Head of caudate nucleus (tissue), 42 donors: ENCODE measurements at regions not wholly inside any gene's neighbourhood (a gene's known extent, or its start where the extent isn't known, plus 50 kb on each side); places are given as distances from the start of the nearest gene placed in this dataset.
"Not testable (repeated sequence)": the region's sequence is repeated elsewhere in the genome, so short reads cannot be mapped to it uniquely, and the experiment has no call there.

ENCODE experiments used
- DNase-seq, 42 donors: peaks; one replicate each; pipeline versions ENCODE4 v3.0.0 to v3.0.0-alpha.2; 2020 to 2021; ENCODE audit warnings: mixed read lengths in 7 of 42
- intact Hi-C: fragments of 100-400 bp; cut with DNase I; formaldehyde crosslinking; loops from one replicate; pipeline ENCODE4 v1.15.0; 2022

DNA sequence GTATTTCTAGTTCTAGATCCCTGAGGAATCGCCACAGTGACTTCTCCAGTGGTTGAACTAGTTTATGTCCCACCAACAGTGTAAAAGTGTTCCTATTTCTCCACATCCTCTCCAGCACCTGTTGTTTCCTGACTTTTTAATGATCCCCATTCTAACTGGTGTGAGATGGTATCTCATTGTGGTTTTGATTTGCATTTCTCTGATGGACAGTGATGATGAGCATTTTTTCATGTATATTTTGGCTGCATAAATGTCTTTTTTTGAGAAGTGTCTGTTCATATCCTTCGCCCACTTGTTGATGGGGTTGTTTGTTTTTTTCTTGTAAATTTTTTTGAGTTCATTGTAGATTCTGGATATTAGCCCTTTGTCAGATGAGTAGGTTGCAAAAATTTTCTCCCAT, 223.2 kb upstream of the MINDY3 start:
- intact Hi-C loops, DNase-seq: not testable (repeated sequence)

DNA sequence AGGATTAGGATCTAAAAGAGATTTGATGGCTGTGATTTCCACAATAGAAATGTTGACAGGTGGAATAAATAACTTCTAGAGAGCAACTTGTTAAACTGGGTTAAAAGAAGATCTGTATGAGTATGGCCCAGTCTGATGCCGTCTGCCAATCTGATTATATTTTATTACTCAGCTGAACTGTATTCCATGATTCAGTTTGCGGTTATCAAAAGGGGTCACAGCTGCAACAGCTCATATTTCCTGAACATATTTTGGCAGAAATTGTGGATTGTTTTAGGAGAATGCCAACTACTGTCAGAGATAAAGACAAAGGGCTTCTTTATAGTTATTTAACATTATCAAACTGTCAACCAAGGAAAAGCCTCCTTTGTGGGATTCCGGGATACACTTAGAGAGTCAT, 244.8 kb upstream of the MINDY3 start:
- no peak for DNase-seq
- intact Hi-C loops, result no loop called here

DNA sequence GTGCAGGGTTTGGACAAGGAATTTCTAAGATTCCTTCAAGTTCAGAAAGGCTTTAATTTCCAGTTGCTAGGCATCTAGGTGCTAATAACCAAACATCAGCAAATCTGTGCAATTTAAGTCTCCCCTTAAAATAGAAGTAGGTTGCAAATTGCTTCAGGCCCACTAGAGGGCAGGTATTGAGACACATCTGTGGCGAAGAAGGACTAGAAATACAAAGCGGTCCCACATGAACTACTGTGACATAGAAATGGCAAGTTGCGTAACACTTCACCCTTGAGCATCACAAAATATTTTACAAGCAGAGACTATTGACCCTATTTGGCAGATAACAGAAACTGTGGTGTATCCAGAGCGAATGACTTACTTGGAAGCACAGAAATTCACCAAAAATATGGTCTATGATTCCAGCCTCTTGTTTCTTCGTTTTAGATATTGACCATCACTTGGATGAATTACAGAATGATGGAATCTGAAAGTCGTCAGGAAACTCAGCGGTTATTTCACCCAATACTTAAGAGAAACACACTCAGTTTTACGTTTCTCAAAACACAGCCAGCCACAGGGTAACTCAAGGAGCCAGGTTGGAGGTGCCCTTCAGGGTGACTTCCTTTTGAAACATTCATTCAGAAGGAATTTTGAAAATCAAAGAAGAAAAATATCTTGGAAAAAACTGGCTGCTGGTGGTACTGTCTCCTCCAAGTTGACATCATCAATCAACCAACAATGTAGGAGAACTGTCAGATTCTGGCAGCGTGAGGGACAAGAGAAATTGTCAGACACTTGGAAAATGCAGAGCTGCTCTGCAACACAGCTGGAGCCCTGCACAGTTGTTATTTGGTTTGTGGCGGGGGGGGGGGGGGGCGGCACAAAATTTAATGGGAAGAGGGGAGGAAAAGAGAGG, 256.3 kb upstream of the MINDY3 start:
- no peak for DNase-seq
- intact Hi-C loops, result no loop called here

DNA sequence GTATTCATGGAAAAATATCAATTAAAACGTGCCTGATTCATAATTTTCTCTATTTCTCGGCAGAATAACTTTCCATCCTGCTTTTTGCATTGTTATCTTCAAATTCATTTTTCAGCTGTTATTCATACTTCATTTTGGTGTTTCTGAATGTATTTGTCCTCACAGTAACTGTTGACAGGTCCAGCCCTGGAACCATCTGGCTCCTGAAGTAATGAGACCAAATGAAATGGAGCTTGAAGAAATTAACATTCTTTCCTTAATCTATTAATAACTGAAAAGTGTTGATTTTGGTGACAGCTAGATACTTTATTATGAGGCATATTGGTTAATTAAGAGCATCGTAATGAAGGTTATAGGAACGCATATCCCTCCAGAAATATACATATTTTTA, 257.0 kb upstream of the MINDY3 start:
- intact Hi-C loops, result no loop called here

DNA sequence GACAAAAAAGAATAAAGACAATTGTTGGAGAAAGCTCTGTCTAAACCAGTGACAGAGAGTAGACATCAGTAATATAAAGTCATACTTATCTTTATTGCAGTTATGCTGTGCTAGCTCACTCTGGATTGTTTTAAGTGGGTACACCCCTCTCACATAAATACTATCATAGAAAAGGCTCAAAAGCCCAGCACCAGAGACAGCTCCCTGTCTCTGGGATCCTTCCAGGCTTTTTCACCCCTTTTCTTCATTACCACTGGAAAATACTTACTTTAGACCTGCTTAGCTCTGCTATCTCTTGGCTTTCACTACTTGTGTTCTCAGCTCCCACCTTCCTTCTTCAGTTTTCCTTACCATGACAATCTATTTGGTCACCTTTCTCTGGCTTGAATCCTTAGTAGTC, 259.1 kb upstream of the MINDY3 start:
- intact Hi-C loops, result no loop called here
- no peak for DNase-seq

More for the DNA sequence above, 257.0 kb upstream of the MINDY3 start:
- no peak for DNase-seq

DNA sequence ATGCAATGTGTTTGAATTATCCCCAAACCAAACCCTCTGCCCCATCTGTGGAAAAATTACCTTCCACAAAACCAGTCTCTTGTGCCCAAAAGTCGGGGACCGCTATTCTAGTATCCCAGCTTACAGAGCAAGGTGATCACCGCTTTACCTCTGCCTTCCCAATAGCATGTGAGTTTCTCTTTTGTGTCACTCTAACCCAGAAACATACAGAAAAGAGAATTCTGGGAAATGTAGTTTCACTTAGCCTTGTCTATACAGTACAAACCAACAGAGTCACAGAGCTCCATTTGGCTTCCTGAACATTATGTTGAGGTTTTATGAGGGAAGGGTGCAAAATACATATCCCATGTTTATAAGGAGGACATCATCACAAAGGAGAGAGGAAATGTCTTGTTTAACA, 260.3 kb upstream of the MINDY3 start:
- intact Hi-C loops, result no loop called here
- no peak for DNase-seq

DNA sequence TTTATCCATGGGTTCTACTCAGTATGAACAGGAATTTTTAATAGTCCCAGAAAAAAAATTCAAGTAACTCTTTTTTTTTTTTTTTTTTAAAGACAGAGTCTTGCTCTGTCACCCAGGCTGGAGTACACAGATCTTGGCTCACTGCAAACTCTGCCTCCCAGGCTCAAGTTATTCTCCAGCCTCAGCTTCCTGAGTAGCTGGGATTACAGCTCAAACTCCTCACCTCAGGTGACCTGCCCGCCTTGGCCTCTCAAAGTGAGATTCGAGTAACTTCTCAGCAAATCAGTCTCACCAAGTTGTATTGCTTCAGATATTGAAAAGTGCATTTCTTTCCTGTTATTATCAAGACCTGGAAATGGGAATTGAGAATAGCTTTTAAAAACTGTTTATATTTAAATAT, 281.2 kb upstream of the MINDY3 start:
- DNase-seq, result no peak
- intact Hi-C loops, result no loop called here

DNA sequence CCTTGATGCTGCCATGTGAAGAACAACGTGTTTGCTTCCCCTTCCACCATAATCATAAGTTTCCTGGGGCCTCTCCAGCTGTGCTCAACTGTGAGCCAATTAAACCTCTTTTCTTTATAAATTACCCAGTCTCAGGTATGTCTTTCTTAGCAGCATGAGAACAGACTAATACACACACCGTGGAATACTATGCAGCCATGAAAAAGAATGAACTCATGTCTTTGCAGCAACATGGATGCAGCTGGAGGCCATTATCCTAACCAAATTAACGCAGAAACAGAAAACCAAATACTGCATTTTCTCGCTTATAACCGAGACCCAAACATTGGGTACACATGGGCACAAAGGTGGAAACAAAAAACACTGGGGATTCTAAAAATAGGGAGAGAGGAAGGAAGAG, 286.7 kb upstream of the MINDY3 start:
- intact Hi-C loops, result no loop called here
- no peak for DNase-seq

DNA sequence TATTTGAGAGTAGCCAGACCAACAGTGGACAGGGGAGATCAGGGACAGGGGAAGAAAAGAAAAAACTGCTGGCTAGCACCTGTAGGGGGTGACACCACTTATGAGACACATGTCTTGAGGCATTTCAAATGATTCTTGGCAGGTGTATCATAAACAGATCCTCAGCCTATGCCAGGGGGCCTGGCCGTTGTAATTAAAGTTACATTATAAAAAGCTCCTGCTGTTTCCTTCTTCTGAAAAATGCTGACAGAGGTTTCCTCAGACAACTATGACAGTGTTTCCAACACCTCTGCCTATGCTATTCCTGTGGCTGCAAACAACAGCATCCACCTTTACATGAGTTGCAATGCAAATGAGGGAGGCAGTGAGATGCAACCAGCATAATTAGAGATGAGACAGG, 281.0 kb upstream of the PTER start:
- intact Hi-C loops, result no loop called here
- DNase-seq, result no peak

DNA sequence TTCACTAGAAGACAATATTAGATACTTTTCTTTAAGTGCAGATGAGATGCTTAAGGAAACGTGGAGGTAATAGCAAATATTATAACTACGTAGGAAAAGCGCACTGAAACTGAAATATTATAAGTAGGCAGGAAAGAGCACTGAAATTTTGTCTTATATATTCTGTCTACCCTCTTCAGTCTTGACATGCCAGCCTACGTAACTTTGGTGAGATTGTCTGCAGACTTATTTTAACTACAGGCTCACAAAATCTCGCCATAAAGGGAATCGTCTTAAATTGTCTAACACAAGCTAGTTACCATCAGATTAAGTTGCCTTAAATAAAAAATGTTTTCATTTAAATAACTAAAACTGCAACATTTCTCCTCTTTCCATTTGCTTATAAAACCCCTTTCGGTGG, 280.1 kb upstream of the PTER start:
- peak in 8 of 42 donors; percentile 3 to 52 (median 14) for DNase-seq
- intact Hi-C loops, result no loop called here

DNA sequence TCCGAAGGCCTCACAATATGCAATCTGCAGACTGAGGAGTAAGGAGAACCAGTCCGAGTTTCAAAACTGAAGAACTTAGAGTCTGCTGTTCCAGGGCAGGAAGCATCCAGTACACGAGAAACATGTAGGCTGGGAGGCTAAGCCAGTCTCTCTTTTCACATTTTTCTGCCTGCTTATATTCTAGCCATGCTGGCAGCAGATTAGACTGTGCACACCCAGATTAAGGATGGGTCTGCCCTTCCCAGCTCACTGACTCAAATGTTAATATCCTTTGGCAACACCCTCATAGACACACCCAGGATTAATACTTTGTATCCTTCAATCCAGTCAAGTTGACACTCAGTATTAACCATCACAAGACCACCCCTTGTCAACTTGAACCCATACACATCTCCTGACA, 271.7 kb upstream of the PTER start:
- DNase-seq, intact Hi-C loops: not testable (repeated sequence)

DNA sequence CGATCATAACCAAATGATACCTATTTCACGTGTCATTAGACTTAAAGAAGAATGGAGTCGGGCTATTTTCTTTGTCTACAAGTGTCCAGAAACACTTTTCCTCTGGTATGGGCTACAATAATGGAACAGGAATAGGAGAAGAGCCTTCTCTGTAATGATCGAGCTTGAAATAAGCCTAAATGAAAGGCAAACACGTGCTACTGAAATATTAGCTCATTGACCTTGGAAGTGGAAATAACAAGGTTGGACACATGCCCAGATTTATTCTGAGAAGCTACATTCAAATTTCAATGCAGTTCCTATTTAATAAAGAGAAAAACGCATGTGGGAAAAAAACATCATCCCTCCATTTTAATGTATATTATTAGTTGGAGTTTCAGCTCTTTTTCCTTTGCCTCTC, 254.7 kb upstream of the PTER start:
- DNase-seq, result no peak
- intact Hi-C loops, result no loop called here

DNA sequence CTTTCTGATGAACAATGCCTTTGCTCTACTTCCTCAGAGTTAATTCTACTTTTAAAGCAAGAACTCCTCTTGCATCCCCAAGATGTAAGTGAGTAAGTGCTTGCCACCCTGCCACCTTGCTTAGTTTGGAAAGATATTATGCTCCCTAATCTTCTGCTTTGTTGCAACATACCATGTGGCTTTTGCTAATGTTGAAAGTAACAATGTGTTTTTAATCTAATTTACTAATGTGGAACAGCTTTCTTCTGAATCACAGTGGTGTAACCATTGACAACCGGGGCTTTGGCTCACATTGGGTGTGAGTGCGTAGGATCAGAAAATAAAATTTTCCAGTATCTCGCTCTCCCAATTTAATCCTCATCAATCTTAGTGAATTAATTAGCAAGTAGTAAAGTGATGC, 254.1 kb upstream of the PTER start:
- intact Hi-C loops, result no loop called here
- no peak for DNase-seq

DNA sequence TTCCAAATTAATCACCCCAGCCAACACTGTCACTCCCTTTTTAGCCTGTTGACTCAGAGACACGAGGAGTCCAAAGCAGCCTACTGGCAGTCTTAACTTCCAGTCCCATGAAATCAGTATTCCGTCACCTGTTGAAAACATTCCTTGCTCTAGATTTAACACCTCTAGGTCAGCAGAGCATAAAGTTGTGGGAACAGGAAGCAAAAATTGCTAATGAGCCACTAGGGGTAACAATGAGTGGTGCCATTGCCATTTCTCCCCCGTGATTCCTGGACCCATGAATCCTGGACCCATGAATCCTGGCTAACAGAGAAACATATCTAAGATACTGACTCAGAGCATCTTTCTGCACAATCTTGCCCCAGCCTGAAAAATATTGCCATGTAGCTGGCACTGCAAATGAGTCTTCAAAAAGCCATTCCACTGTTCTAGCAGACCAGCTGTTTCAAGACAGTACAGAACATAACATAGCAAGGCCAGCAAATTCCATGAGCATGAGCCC, 252.7 kb upstream of the PTER start:
- no peak for DNase-seq
- intact Hi-C loops, result no loop called here

DNA sequence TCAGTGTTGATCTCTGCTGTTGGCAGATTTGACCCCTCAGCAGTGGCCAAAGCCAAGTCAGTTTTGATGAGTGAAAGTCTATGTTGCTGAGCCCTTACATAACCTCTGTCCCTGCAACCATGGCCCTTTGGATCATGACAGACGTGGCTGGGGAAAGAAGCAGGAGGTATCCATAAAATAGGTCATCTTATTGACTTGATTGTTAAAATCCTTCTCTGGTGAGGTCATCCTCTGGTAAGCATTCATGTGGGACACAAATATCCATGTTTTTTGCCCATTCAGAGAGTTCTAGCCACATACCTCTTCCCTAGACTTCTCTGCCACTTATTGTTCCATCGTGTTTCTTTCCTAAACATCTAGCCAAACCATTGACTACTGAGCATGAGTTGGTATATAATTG, 251.9 kb upstream of the PTER start:
- no peak for DNase-seq
- intact Hi-C loops, result no loop called here

DNA sequence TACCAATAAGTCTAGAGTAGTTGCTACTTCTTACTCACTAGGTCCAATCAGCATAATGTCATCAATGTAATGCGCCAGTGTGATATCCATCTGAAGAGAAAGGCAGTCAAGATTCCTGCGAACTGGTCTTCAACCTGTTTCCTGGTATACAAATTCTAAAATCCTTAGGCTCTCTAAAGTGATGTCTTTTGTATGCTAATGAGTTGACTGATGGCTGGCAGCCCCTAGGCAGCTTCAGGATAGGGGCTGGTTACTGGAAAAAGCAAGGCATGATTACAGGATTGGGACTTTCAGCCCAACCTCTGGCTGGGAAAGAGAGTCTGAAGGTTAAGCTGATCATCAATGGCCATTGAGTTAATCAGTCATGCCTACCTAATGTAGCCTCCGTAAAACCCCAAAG, 250.2 kb upstream of the PTER start:
- no peak for DNase-seq
- intact Hi-C loops, result no loop called here

DNA sequence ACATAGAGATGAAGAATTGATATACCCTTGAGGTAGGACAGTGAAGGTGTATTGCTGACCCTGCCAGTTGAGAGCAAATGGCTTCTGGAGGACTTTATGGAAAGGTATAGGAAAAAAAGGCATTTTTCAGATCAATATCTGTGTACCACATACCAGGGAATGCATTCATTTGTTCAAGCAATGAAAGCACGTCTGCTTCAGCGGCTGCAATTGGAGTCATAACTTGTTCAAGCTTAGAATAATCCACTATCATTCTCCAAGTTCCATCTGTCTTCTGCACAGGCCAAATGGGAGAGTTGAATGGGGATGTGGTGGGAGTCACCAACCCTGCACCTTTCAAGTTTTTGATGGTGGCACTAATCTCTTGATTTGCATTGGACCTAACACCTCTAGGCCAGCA, 249.6 kb upstream of the PTER start:
- intact Hi-C loops, result no loop called here

DNA sequence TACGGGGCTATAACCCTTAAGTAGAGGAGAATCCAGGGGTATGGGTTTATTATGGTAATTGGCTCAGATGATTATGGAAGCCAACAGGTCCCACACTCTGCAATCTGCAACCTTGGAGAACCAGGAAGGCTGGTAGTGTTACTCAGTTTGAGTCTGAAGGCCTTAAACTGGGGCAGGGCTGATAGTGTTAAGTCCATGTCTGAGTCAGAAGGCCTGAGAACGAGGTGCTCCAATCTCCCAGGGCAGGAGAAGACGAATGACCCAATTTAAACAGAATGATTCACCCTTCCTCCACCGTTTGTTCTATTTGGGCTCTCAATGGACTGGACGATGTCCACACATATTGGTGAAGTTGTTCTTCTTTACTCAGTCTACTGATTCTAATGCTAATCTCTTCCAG, 244.5 kb upstream of the PTER start:
- no peak for DNase-seq
- intact Hi-C loops, result no loop called here

More for the DNA sequence above, 249.6 kb upstream of the PTER start:
- no peak for DNase-seq

DNA sequence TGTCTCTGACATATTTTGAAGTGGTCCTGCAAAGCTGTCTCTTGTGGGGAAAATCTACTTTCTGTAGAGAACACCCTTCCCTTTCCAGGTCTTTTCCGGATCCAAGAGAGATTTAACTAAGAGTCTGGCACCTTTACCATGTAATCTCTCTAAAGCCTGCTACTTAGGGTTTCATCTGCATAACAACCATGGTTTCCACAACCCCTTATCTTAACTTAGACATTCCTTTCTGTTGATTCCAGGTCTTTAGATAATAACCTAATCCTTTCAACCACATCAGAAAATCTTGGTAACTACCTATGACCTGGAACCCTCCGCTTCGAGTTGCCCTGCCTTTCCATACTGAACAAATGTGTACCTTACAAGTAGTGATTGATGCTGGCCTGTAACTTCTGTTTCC, 243.6 kb upstream of the PTER start:
- intact Hi-C loops, result no loop called here
- no peak for DNase-seq

DNA sequence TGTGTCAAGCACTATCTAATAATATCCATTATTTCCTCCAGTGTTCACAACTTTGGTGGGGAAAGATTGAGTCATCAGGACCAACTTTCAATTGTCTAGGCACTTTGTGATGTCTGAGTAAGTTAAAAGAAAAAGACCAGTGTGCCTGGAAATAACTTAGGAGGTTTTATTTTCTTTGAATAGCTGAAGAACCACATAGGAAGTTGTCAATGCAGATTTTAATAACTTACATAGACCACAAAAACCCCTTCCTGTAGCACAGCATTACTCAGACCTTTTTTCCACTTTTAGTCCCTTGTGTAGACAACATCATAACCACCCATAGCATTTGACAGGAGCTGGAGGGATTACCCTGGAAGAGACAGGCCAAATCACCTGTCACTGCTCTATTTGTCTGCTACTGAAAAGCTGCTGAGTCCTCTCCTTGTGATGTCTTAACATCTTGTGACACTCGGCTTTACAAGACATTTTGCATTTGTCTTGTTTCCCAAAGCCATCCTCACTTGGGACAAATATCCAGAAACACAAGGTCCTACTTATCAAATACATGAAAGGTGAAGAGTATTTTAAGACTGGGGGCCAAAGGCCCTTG, 241.5 kb upstream of the PTER start:
- intact Hi-C loops, result no loop called here
- DNase-seq, result no peak

DNA sequence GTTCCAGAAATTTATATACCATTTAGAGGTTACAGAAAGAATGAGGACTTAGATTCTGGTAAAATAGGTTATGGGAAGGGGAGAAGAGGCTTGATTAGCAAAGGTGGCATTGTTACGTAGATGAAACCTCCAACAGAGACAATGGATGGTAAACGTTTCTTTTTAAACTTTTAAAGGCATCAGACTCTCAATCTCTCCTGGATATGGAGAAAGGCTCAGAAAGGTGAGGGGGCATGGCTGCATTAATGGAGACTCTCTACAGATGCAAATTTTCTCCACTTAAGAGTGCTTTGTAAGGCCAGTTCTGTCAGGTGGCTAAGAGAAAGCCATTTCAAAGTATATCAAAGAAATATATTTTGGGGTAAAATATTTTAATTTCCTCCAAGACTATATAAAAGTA, 240.9 kb upstream of the PTER start:
- intact Hi-C loops, result no loop called here
- no peak for DNase-seq
